DOHH2 (cell line): ENCODE measurements at regions not wholly inside any gene's neighbourhood (a gene's known extent, or its start where the extent isn't known, plus 50 kb on each side); places are given as distances from the start of the nearest gene placed in this dataset.

Source experiments
- CTCF ChIP-seq: fragments of 200-600 bp; sonication (generic); IDR thresholded peaks from one replicate; pipeline ENCODE4 v1.5.1; 2014; ENCODE audit warnings: antibody characterized with exemption, mild to moderate bottlenecking, low read depth, low read length; ENCODE audit not compliant: poor library complexity, severe bottlenecking
- EZH2phosphoT487 ChIP-seq: fragments of 200-600 bp; sonication (generic); IDR thresholded peaks from 2 replicates; pipeline ENCODE4 v1.6.1; 2017; ENCODE audit warnings: borderline replicate concordance, mild to moderate bottlenecking, antibody characterized with exemption, low read length, moderate library complexity, mixed read lengths

GRCh38 chr1:113194846-113195830 lies 122.1 kb downstream of the LRIG2 start:
- TF ChIP-seq EZH2phosphoT487 (no peak), CTCF (no peak)
